Neural cell (in vitro differentiated cells): ENCODE measurements at regions not wholly inside any gene's neighbourhood (a gene's known extent, or its start where the extent isn't known, plus 50 kb on each side); places are given as distances from the start of the nearest gene placed in this dataset.

ENCODE experiments used
- H2AFZ ChIP-seq: fragments of 200-600, 300-800 bp; sonication (generic), shearing (Covaris generic); 2 replicates; pipeline ENCODE4 v1.6.0; 2014; ENCODE audit warnings: low read depth, mild to moderate bottlenecking, antibody characterized with exemption, low read length, moderate library complexity
- H3F3A ChIP-seq: fragments of 200-600 bp; shearing (Covaris generic); 2 replicates; pipeline ENCODE4 v1.6.1; 2016; ENCODE audit warnings: mild to moderate bottlenecking, moderate library complexity, mixed read lengths, antibody characterized with exemption, low read length; ENCODE audit not compliant: insufficient read depth, poor library complexity, severe bottlenecking
- H3K27ac ChIP-seq: fragments of 200-600, 300-800 bp; sonication (generic), shearing (Covaris generic); 2 replicates; pipeline ENCODE4 v1.5.1; 2014; ENCODE audit warnings: mild to moderate bottlenecking, low read length, moderate library complexity
- H3K27me3 ChIP-seq: fragments of 300-800, 200-600 bp; sonication (generic), shearing (Covaris generic); 2 replicates; pipeline ENCODE4 v1.6.0; 2014; ENCODE audit warnings: mild to moderate bottlenecking, low read depth, low read length, moderate library complexity; ENCODE audit not compliant: insufficient read depth
- H3K36me3 ChIP-seq: fragments of 300-800, 200-600 bp; sonication (generic), shearing (Covaris generic); 2 replicates; pipeline ENCODE4 v1.5.1; 2014; ENCODE audit warnings: mild to moderate bottlenecking, antibody characterized with exemption, low read length, moderate library complexity; ENCODE audit not compliant: insufficient read depth
- H3K4me2 ChIP-seq: fragments of 300-800, 200-600 bp; sonication (generic), shearing (Covaris generic); 2 replicates; pipeline ENCODE4 v1.6.0; 2014; ENCODE audit warnings: mild to moderate bottlenecking, low read length
- H3K4me3 ChIP-seq: fragments of 300-800, 200-600 bp; sonication (generic), shearing (Covaris generic); 2 replicates; pipeline ENCODE4 v1.5.1; 2014; ENCODE audit warnings: mild to moderate bottlenecking, low read length, moderate library complexity
- H3K79me2 ChIP-seq: fragments of 200-600 bp; shearing (Covaris generic); replicated peaks from 2 replicates; pipeline ENCODE4 v1.6.0; 2014; ENCODE audit warnings: mild to moderate bottlenecking, low read length, moderate library complexity; ENCODE audit not compliant: insufficient read depth
- H3K9ac ChIP-seq: fragments of 300-800, 200-600 bp; sonication (generic), shearing (Covaris generic); 2 replicates; pipeline ENCODE4 v1.6.1; 2016; ENCODE audit warnings: mild to moderate bottlenecking, low read length, mixed read lengths
- H3K9me2 ChIP-seq: fragments of 200-600 bp; shearing (Covaris generic); 2 replicates; pipeline ENCODE4 v1.6.1; 2016; ENCODE audit warnings: mild to moderate bottlenecking, low read length, mixed read lengths; ENCODE audit not compliant: insufficient read depth
- H3K9me3 ChIP-seq: fragments of 200-600, 300-800 bp; sonication (generic), shearing (Covaris generic); 2 replicates; pipeline ENCODE4 v1.6.1; 2016; ENCODE audit warnings: mild to moderate bottlenecking, mixed run types, low read length, moderate library complexity, mixed read lengths
- H4K20me1 ChIP-seq: fragments of 200-600 bp; shearing (Covaris generic); 2 replicates; pipeline ENCODE4 v1.6.1; 2016; ENCODE audit warnings: mild to moderate bottlenecking, mixed run types; ENCODE audit not compliant: insufficient read depth
- CTCF ChIP-seq: fragments of 450-650 bp; IDR thresholded peaks from 2 replicates; pipeline ENCODE4 v1.5.1; 2014; ENCODE audit warnings: antibody characterized with exemption, mild to moderate bottlenecking, moderate library complexity; ENCODE audit not compliant: poor library complexity, severe bottlenecking
- EP300 ChIP-seq: fragments of 450-650 bp; conservative IDR thresholded peaks from 2 replicates; pipeline ENCODE4 v1.6.1; 2014; ENCODE audit warnings: antibody characterized with exemption, mild to moderate bottlenecking, moderate library complexity; ENCODE audit not compliant: poor library complexity, severe bottlenecking
- EZH2 ChIP-seq: fragments of 200-600, 300-800 bp; shearing (Covaris generic), sonication (generic); IDR thresholded peaks from 2 replicates; pipeline ENCODE4 v1.6.1; 2014; ENCODE audit warnings: antibody characterized with exemption, low read length, borderline replicate concordance, mild to moderate bottlenecking; ENCODE audit not compliant: insufficient read depth, poor library complexity, severe bottlenecking
- MXI1 ChIP-seq: fragments of 450-650 bp; conservative IDR thresholded peaks from 2 replicates; pipeline ENCODE4 v1.6.1; 2014; ENCODE audit warnings: antibody characterized with exemption, mild to moderate bottlenecking; ENCODE audit not compliant: poor library complexity, severe bottlenecking
- POLR2AphosphoS5 ChIP-seq: IDR thresholded peaks from 2 replicates; pipeline ENCODE4 v1.6.1; 2012
- RAD21 ChIP-seq: fragments of 450-650 bp; conservative IDR thresholded peaks from 2 replicates; pipeline ENCODE4 v1.6.1; 2014; ENCODE audit warnings: antibody characterized with exemption, mild to moderate bottlenecking, moderate library complexity
- REST ChIP-seq: IDR thresholded peaks from 2 replicates; pipeline ENCODE4 v1.6.1; 2012; ENCODE audit warnings: borderline replicate concordance
- SMC3 ChIP-seq: fragments of 450-650 bp; conservative IDR thresholded peaks from 2 replicates; pipeline ENCODE4 v1.6.1; 2014; ENCODE audit warnings: antibody characterized with exemption, mild to moderate bottlenecking, moderate library complexity; ENCODE audit not compliant: poor library complexity
- TAF1 ChIP-seq: IDR thresholded peaks from 2 replicates; pipeline ENCODE4 v1.6.1; 2012; ENCODE audit warnings: low read depth

GRCh38 chr5:158559643-158560042, 540.1 kb downstream of the EBF1 start:
- no peak overlapping the region for H3K4me2 ChIP-seq
- no peaks in the 10 kb centered on the region for H3K9me2 ChIP-seq
- H3K36me3 ChIP-seq: no peaks in the 10 kb centered on the region
- H3K27me3 ChIP-seq: no peaks in the 10 kb centered on the region
- H3K9me3 ChIP-seq: peaks cover 16% of the 10 kb centered on the region
- no peaks in the 10 kb centered on the region for H4K20me1 ChIP-seq
- no peak overlapping the region for H3K9ac ChIP-seq
- H3K27ac ChIP-seq: no peak overlapping the region
- no peak overlapping the region for H2AFZ ChIP-seq
- H3K79me2 ChIP-seq: no peaks in the 10 kb centered on the region
- no peaks in the 10 kb centered on the region for H3F3A ChIP-seq
- TF ChIP-seq EP300: no peak
- TF ChIP-seq REST: no peak
- no peak for TF ChIP-seq RAD21
- TF ChIP-seq MXI1: no peak
- no peak for TF ChIP-seq CTCF
- no peak for TF ChIP-seq SMC3
- TF ChIP-seq POLR2AphosphoS5: no peak
- TF ChIP-seq TAF1: no peak
- no peak for TF ChIP-seq EZH2
- H3K4me3 ChIP-seq: no peak overlapping the region

- peaks cover 16% of the 10 kb centered on the region for H3K9me3 ChIP-seq
- no peak overlapping the region for H3K9ac ChIP-seq
- H3K27ac ChIP-seq: no peak overlapping the region
- no peaks in the 10 kb centered on the region for H3K36me3 ChIP-seq
- no peaks in the 10 kb centered on the region for H3F3A ChIP-seq
- TF ChIP-seq MXI1 (no peak), EP300 (no peak), POLR2AphosphoS5 (no peak), REST (no peak), RAD21 (no peak), TAF1 (no peak), SMC3 (no peak), CTCF (no peak), EZH2 (no peak)
- no peaks in the 10 kb centered on the region for H4K20me1 ChIP-seq
- H2AFZ ChIP-seq: no peak overlapping the region
- H3K9me2 ChIP-seq: no peaks in the 10 kb centered on the region
- H3K4me3 ChIP-seq: no peak overlapping the region
- H3K79me2 ChIP-seq: no peaks in the 10 kb centered on the region
- H3K27me3 ChIP-seq: no peaks in the 10 kb centered on the region
- no peak overlapping the region for H3K4me2 ChIP-seq
These were observed 540.6 kb downstream of the EBF1 start for GRCh38 chr5:158559066-158559465.
